ENCODE measurements at regions not wholly inside any gene's neighbourhood (a gene's known extent, or its start where the extent isn't known, plus 50 kb on each side); places are given as distances from the start of the nearest gene placed in this dataset.
A peak's percentile ranks its signal among the peaks of the same experiment; 100 is the strongest.

- peak; percentile 1 for DNase-seq (ENCODE audit: low read depth)
- Histone ChIP-seq H3K27me3 (ENCODE audit: control insufficient read depth, insufficient read depth, low read length) (no peaks in the 10 kb centered on the region), H3K36me3 (ENCODE audit: control insufficient read depth, insufficient read depth, low read length) (no peaks in the 10 kb centered on the region), H3K4me3 (ENCODE audit: low read depth, low read length) (no peak overlapping the region)
- peak; percentile 67 for TF ChIP-seq CTCF (IDR thresholded peaks at IDR 0.05; ENCODE audit: insufficient read depth, low read length, poor library complexity, severe bottlenecking)
Measured at GRCh38 chr7:13742811-13743210, 246.7 kb downstream of the ETV1 start.

GRCh38 chr7:13743226-13743625, 246.2 kb downstream of the ETV1 start:
- Histone ChIP-seq H3K36me3 (ENCODE audit: control insufficient read depth, insufficient read depth, low read length) (no peaks in the 10 kb centered on the region), H3K4me3 (ENCODE audit: low read depth, low read length) (no peak overlapping the region), H3K27me3 (ENCODE audit: control insufficient read depth, insufficient read depth, low read length) (no peaks in the 10 kb centered on the region)
- no peak for DNase-seq (ENCODE audit: low read depth)
- no peak for TF ChIP-seq CTCF (IDR thresholded peaks at IDR 0.05; ENCODE audit: insufficient read depth, low read length, poor library complexity, severe bottlenecking)

- no peaks in the 10 kb centered on the region for H3K36me3 ChIP-seq (ENCODE audit: control insufficient read depth, insufficient read depth, low read length)
- no peak overlapping the region for H3K4me3 ChIP-seq (ENCODE audit: low read depth, low read length)
- TF ChIP-seq CTCF (IDR thresholded peaks at IDR 0.05; ENCODE audit: insufficient read depth, low read length, poor library complexity, severe bottlenecking): no peak
- no peaks in the 10 kb centered on the region for H3K27me3 ChIP-seq (ENCODE audit: control insufficient read depth, insufficient read depth, low read length)
- DNase-seq (ENCODE audit: low read depth): no peak
Measured at GRCh38 chr7:13745530-13745929, 243.9 kb downstream of the ETV1 start.

GRCh38 chr7:13748998-13749397, 240.5 kb downstream of the ETV1 start:
- H3K4me3 ChIP-seq (ENCODE audit: low read depth, low read length): no peak overlapping the region
- TF ChIP-seq CTCF (IDR thresholded peaks at IDR 0.05; ENCODE audit: insufficient read depth, low read length, poor library complexity, severe bottlenecking): no peak
- H3K36me3 ChIP-seq (ENCODE audit: control insufficient read depth, insufficient read depth, low read length): no peaks in the 10 kb centered on the region
- DNase-seq (ENCODE audit: low read depth): no peak
- no peaks in the 10 kb centered on the region for H3K27me3 ChIP-seq (ENCODE audit: control insufficient read depth, insufficient read depth, low read length)

- no peak for DNase-seq (ENCODE audit: low read depth)
- H3K4me3 ChIP-seq (ENCODE audit: low read depth, low read length): no peak overlapping the region
- no peak for TF ChIP-seq CTCF (IDR thresholded peaks at IDR 0.05; ENCODE audit: insufficient read depth, low read length, poor library complexity, severe bottlenecking)
- no peaks in the 10 kb centered on the region for H3K36me3 ChIP-seq (ENCODE audit: control insufficient read depth, insufficient read depth, low read length)
- no peaks in the 10 kb centered on the region for H3K27me3 ChIP-seq (ENCODE audit: control insufficient read depth, insufficient read depth, low read length)
Measured at GRCh38 chr7:13749636-13750035, 239.8 kb downstream of the ETV1 start.

GRCh38 chr7:13751766-13752165, 237.7 kb downstream of the ETV1 start:
- H3K27me3 ChIP-seq (ENCODE audit: control insufficient read depth, insufficient read depth, low read length): no peaks in the 10 kb centered on the region
- no peak for TF ChIP-seq CTCF (IDR thresholded peaks at IDR 0.05; ENCODE audit: insufficient read depth, low read length, poor library complexity, severe bottlenecking)
- DNase-seq (ENCODE audit: low read depth): no peak

More at GRCh38 chr7:13751766-13752165, 237.7 kb downstream of the ETV1 start:
- H3K4me3 ChIP-seq (ENCODE audit: low read depth, low read length): no peak overlapping the region
- no peaks in the 10 kb centered on the region for H3K36me3 ChIP-seq (ENCODE audit: control insufficient read depth, insufficient read depth, low read length)
